IPS DF 6.9 (cell line): ENCODE measurements at regions not wholly inside any gene's neighbourhood (a gene's known extent, or its start where the extent isn't known, plus 50 kb on each side); places are given as distances from the start of the nearest gene placed in this dataset.

Source experiments
- DNase-seq: peaks from one replicate; pipeline ENCODE4 v3.0.0-alpha.2; 2013; ENCODE audit warnings: low read depth, low spot score
- H3K27ac ChIP-seq: one replicate; pipeline ENCODE4 v1.5.1; 2013; ENCODE audit warnings: low read length, control low read depth
- H3K27me3 ChIP-seq: 2 replicates; pipeline ENCODE4 v1.6.1; 2013; ENCODE audit warnings: mild to moderate bottlenecking, low read length; ENCODE audit not compliant: control insufficient read depth, insufficient read depth
- H3K36me3 ChIP-seq: 2 replicates; pipeline ENCODE4 v1.6.1; 2013; ENCODE audit warnings: low read length; ENCODE audit not compliant: control insufficient read depth, insufficient read depth
- H3K4me1 ChIP-seq: 2 replicates; pipeline ENCODE4 v1.6.1; 2013; ENCODE audit warnings: low read length; ENCODE audit not compliant: control insufficient read depth, insufficient read depth
- H3K4me3 ChIP-seq: 2 replicates; pipeline ENCODE4 v1.5.1; 2013; ENCODE audit warnings: mild to moderate bottlenecking, low read length
- H3K9me3 ChIP-seq: 2 replicates; pipeline ENCODE4 v1.6.1; 2013; ENCODE audit warnings: low read length, inconsistent platforms; ENCODE audit not compliant: control insufficient read depth, insufficient read depth
- WGBS: extraction: QIAGEN DNeasy Blood & Tissue Kit; methylation state at CpG from one replicate; pipeline ENCODE4 v1.1.7; 2013; ENCODE audit warnings: mixed read lengths, missing lambda C conversion rate; ENCODE audit not compliant: insufficient read length, insufficient coverage; 5-methylcytosine and 5-hydroxymethylcytosine counted together

DNA sequence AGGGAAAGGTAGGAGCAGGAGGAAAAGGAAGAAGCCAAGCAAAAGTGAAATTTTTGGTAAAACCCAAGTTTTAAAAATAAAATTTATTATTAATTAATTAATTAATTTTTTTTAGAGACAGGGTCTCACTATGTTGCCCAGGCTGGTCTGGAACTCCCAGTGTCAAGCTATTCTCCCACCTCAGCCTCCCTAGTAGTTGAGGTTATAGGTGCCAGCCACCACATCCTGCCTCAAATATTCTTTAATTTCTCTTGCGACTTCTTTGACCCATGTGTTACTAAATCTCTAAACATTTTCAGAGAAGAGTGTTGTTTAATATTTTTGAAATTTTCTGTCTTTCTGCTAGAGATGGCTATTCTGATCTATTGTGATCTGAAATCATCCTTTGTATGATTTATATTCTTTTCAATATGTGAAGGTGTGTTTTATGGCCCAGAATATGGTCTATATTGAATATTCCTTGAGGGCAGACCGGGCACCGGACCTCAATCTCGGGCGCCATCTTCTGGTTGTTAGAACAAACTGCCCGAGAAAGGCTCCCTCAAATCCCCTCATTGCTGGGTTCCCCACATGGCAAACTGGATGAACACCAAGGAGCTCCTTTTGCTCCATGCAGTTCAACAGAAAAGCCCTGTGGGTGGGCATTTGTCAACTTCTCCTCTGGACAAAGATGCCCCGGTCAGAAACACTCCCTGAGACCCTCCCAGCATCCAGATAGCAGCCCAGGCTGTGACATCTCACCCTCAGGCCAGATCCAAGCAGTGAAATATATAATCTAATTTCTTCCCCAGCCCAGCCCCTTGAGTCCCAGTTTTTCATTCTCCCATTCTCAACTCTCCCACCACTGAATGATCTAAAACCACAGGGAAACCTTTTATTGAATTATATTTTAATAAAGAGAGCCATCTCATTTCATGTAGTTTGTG lies 110.5 kb downstream of the ASCL4 start:
- no peaks in the 10 kb centered on the region for H3K27me3 ChIP-seq
- no peaks in the 10 kb centered on the region for H3K4me1 ChIP-seq
- no peak for DNase-seq
- no peak overlapping the region for H3K4me3 ChIP-seq
- H3K9me3 ChIP-seq = no peaks in the 10 kb centered on the region
- H3K27ac ChIP-seq = no peak overlapping the region
- H3K36me3 ChIP-seq = no peaks in the 10 kb centered on the region
- no CpG with 5 or more reads among the region's 7 CpGs for WGBS

DNA sequence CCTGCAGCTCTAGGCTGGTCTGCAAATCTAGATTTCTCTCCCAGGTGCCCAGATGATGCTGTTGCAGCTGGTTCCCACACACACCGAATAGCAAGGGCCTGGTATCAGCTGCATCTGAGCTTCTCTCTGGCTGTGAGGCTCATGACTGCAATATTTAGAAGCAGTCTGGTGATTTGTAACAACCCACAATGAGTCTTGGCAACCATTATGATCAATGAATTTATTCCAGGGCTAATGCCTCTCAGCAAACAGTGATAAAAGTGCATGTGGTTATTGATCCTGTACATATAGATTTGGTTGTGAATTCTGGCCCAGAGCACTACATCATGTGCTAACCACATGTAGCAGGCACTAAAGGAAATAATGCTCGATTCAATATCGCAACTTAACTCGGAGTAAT lies 114.3 kb downstream of the ASCL4 start:
- Histone ChIP-seq H3K9me3 (no peaks in the 10 kb centered on the region), H3K27me3 (no peaks in the 10 kb centered on the region), H3K27ac (no peak overlapping the region), H3K4me3 (no peak overlapping the region), H3K4me1 (no peaks in the 10 kb centered on the region), H3K36me3 (no peaks in the 10 kb centered on the region)
- WGBS = no CpG with 5 or more reads among the region's 4 CpGs
- DNase-seq = no peak

DNA sequence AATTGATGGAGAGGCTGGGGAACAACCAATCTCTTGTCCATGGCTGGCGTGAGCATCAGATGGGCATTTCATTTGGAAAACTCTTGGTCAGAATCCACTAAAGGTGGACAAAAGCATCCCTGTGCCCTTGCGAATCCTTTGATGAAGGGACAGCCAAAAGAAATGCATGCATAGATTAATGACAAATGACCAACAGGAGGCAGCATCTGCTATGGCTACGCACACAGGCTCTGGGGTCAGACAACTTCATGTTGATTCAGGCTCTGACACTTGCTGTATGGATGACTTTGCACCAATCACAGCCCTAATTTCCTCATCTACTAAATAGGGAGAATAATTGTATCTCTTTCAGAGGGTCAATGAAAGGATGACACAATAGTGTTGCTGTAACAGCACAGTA lies 117.5 kb downstream of the ASCL4 start:
- H3K9me3 ChIP-seq = no peaks in the 10 kb centered on the region
- H3K27me3 ChIP-seq = no peaks in the 10 kb centered on the region
- no peak overlapping the region for H3K4me3 ChIP-seq
- H3K27ac ChIP-seq = no peak overlapping the region
- no CpG with 5 or more reads among the region's 3 CpGs for WGBS
- DNase-seq = peak; percentile 27
- H3K4me1 ChIP-seq = no peaks in the 10 kb centered on the region
- no peaks in the 10 kb centered on the region for H3K36me3 ChIP-seq

DNA sequence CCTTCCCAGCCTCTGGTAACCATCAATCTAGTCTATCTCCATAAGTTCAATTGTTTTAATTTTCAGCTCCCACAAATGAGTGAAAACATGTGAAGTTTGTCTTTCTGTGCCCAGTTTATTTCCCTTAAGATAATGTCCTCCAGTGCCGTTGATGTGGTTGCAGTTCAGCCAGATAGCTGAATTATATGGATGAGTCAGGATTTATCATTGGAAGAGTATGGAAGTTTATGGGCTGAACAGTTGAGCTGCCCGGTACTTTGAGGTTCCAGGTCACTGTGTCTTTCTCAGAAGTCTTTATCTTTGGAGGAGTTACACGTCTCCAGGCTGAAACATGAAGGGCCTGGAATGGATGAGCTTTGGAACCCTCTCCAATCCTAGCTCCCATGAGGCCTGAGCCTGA lies 120.1 kb downstream of the ASCL4 start:
- Histone ChIP-seq H3K27me3 (no peaks in the 10 kb centered on the region), H3K36me3 (no peaks in the 10 kb centered on the region), H3K9me3 (no peaks in the 10 kb centered on the region), H3K4me3 (no peak overlapping the region), H3K4me1 (no peaks in the 10 kb centered on the region), H3K27ac (no peak overlapping the region)
- no CpG with 5 or more reads among the region's 3 CpGs for WGBS
- no peak for DNase-seq

DNA sequence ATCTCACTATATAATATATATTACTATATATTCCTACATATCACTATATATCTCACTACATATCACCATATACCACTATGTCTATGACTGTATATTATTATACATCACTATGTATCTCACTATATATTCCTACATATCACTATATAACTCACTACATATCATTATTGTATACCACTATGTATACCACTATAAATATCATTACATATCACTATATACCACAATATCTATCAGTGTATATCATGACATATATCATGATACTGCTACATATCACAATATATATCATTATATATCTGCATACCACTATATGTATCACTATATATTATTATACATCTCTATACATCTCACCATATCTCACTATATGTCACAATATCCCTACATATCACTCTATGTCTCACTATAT lies 121.5 kb downstream of the ASCL4 start:
- H3K27ac ChIP-seq = no peak overlapping the region
- H3K4me3 ChIP-seq = no peak overlapping the region
- no peaks in the 10 kb centered on the region for H3K4me1 ChIP-seq
- DNase-seq = no peak
- no peaks in the 10 kb centered on the region for H3K9me3 ChIP-seq
- H3K36me3 ChIP-seq = no peaks in the 10 kb centered on the region
- no peaks in the 10 kb centered on the region for H3K27me3 ChIP-seq

DNA sequence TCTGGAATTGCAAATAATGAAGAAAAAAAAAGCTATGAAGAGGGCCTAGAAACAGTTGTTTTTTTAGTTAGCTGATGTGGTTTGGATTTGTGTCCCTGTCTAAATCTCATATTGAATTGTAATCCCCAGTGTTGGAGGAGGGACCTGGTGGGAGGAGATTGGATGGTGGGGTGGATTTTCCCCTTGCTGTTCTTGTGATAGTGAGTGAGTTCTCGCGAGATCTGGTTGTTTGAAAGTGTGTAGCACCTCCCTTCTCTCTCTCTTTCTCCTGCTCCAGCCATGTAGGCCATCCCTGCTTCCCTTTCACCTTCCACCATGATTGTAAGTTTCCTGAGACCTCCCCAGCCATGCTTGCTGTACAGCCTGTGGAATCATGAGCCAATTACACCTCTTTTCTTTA lies 126.1 kb downstream of the ASCL4 start:
- no CpG with 5 or more reads among the region's 2 CpGs for WGBS

DNA sequence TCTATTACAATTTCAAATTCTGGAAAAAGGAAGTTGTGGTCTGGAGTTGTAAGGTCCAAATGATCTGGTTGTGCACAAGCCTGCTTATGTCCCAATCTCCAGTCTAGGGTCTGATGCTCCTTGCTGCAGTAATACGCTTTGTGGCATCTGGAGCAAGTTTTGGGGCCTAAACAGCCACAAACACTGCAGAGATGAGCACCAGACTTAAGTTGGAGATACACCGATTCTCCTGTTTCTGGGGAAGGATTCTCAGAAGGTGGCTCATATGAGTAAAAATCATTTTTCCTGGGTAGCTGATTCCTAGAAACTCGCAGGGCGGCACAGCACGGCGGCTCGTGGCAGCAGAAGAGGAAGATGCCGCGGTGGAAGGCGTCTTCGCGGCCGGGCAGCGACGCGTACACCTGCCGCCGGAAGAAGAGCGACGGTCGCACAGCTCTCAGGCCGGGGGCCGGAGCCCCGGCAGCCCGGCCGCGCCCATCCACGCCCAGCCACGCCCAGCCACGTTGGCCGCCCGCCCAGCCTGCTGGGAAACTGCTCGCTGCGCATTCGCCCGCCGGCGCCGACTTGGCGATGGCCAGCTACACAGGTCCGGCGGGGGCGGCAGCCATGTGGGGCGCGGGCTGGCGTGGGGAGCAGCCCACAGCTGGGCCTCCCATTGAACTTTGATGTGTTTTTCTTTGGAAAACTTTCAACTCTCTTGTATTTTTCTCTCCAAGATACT lies 129.0 kb downstream of the ASCL4 start:
- no CpG with 5 or more reads among the region's 46 CpGs for WGBS
- H3K4me1 ChIP-seq = no peaks in the 10 kb centered on the region
- DNase-seq = peak; percentile 47
- H3K36me3 ChIP-seq = no peaks in the 10 kb centered on the region
- peak overlapping the region; percentile 27; the same call in 1 of the 2 replicates for H3K4me3 ChIP-seq
- no peaks in the 10 kb centered on the region for H3K27me3 ChIP-seq
- no peaks in the 10 kb centered on the region for H3K9me3 ChIP-seq
- H3K27ac ChIP-seq = no peak overlapping the region

More for the DNA sequence above, 126.1 kb downstream of the ASCL4 start:
- DNase-seq = no peak
- no peak overlapping the region for H3K4me3 ChIP-seq
- H3K36me3 ChIP-seq = no peaks in the 10 kb centered on the region
- no peaks in the 10 kb centered on the region for H3K9me3 ChIP-seq
- H3K4me1 ChIP-seq = no peaks in the 10 kb centered on the region
- no peak overlapping the region for H3K27ac ChIP-seq
- no peaks in the 10 kb centered on the region for H3K27me3 ChIP-seq

DNA sequence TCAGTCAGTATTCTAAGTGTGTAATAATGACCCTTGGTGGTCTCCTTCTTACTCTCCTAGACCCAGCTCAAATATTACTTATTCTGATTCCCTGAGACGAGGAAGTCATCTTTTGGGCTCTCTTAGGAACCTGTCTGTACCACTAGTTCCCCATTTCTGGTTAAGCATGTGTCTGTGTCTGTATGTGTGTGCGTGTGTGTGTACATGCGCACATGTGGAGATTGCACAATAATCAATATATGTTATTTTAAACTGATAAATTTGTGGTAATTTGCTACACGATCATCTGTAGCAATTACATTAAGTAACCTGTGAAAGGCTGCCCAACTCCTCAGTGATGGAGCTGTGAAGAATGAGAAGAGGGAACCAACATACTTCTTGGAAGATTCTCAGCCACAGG lies 132.2 kb downstream of the ASCL4 start:
- Histone ChIP-seq H3K4me1 (no peaks in the 10 kb centered on the region), H3K36me3 (no peaks in the 10 kb centered on the region), H3K27me3 (no peaks in the 10 kb centered on the region), H3K27ac (no peak overlapping the region), H3K4me3 (no peak overlapping the region), H3K9me3 (no peaks in the 10 kb centered on the region)
- WGBS = no CpG with 5 or more reads among the region's 4 CpGs
- no peak for DNase-seq

DNA sequence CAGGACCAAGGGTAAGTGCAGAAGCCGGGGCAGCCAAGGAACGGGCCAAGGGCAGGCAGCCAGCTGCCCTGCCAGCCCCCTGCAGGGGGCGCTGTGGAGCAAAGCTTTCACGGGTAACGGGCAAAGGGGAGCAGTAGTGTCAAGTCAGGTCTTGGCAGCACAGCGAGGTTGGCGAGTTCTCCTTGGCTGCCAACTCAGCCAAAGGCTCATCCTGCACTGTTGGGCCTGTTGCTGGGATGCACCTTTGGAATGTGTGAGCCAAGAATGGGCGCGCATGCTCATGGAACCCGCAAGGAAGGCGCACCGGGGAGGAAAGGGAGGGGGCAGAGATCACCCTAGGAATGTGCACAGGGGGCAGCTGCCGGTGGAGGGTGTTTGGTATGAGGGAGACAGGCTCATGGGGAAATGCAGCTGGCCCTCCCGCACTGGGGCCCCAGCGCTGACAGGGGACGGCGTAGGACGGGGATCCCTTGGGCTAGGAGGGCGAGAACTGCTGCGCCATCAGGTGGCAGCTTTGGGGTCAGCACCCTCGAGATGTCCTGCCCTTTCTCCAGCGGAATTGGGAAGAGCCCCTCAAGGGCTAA lies 138.0 kb downstream of the ASCL4 start:
- H3K4me1 ChIP-seq = no peaks in the 10 kb centered on the region
- H3K36me3 ChIP-seq = no peaks in the 10 kb centered on the region
- H3K4me3 ChIP-seq = peak overlapping the region; percentile 27; the same call in 1 of the 2 replicates
- no peaks in the 10 kb centered on the region for H3K9me3 ChIP-seq
- no peaks in the 10 kb centered on the region for H3K27me3 ChIP-seq
- WGBS = no CpG with 5 or more reads among the region's 22 CpGs
- no peak overlapping the region for H3K27ac ChIP-seq
- peak; percentile 54 for DNase-seq

DNA sequence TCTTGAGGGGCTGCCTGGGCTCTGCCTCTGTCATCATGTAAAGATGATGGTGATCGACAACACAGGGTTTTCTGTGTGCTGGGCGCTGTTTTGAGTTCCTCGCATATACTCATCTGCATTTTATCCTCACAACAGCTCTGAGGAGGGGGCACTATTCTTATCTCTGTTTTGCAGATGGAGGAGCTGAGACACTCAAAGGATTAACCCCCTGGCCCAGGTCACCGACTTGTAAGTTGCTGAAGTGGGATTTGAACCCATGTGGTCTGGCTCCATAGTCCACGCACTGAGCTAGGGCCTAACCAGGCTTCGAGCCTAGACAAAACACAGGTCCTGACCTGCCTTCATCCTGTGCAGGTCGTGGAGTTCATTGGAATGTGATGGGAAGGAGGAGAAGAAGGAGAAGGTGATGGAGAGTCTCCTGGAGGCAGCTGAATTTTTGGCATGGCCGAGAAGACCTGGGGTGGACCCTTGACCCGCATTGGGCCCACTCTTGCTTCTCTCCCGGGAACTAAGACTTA lies 140.0 kb downstream of the ASCL4 start:
- no peak overlapping the region for H3K27ac ChIP-seq
- H3K4me1 ChIP-seq = no peaks in the 10 kb centered on the region
- no peaks in the 10 kb centered on the region for H3K27me3 ChIP-seq
- no peaks in the 10 kb centered on the region for H3K9me3 ChIP-seq
- H3K4me3 ChIP-seq = no peak overlapping the region
- DNase-seq = no peak
- H3K36me3 ChIP-seq = no peaks in the 10 kb centered on the region
- no CpG with 5 or more reads among the region's 10 CpGs for WGBS
